Kidney (tissue), 13 donors: ENCODE measurements at regions not wholly inside any gene's neighbourhood (a gene's known extent, or its start where the extent isn't known, plus 50 kb on each side); places are given as distances from the start of the nearest gene placed in this dataset.

Experiments used
- DNase-seq, 5 donors: peaks; one replicate each; pipeline ENCODE4 v3.0.0-alpha.2; 2013 to 2020
- FAIRE-seq: peaks from 2 replicates; lab custom pipeline; 2012; peaks lifted over from hg19 to GRCh38; lab: Jason Lieb, UNC
- H3K27ac ChIP-seq, 2 donors: one replicate each; pipeline ENCODE4 v1.7.0; 2013; ENCODE audit warnings: low read depth in 2 of 2, low read length in 2 of 2, inconsistent platforms in 1 of 2
- H3K27me3 ChIP-seq: one replicate; pipeline ENCODE4 v1.7.1; 2013; ENCODE audit warnings: low read length, inconsistent platforms; ENCODE audit not compliant: control insufficient read depth, insufficient read depth
- H3K36me3 ChIP-seq, 3 donors: one replicate each; pipeline versions ENCODE4 v1.7.0 to v1.7.1; 2013; ENCODE audit warnings: low read length in 3 of 3, control low read depth in 1 of 3, inconsistent platforms in 1 of 3; ENCODE audit not compliant: insufficient read depth in 3 of 3, control insufficient read depth in 2 of 3
- H3K4me1 ChIP-seq, 3 donors: one replicate each; pipeline versions ENCODE4 v1.7.0 to v1.7.1; 2013; ENCODE audit warnings: low read length in 3 of 3, inconsistent platforms in 1 of 3, low read depth in 1 of 3; ENCODE audit not compliant: control insufficient read depth in 2 of 3, insufficient read depth in 2 of 3
- H3K4me3 ChIP-seq, 3 donors: one replicate each; pipeline versions ENCODE4 v1.7.0 to v1.8.1; 2013; ENCODE audit warnings: low read length in 3 of 3, control low read depth in 1 of 3, inconsistent platforms in 1 of 3
- H3K9ac ChIP-seq, 3 donors: one replicate each; pipeline versions ENCODE4 v1.7.0 to v1.7.1; 2013; ENCODE audit warnings: low read length in 3 of 3, control low read depth in 1 of 3, inconsistent platforms in 1 of 3
- H3K9me3 ChIP-seq, 3 donors: one replicate each; pipeline versions ENCODE4 v1.7.0 to v1.7.1; 2013; ENCODE audit warnings: low read length in 3 of 3, control low read depth in 1 of 3, inconsistent platforms in 1 of 3; ENCODE audit not compliant: control insufficient read depth in 2 of 3, insufficient read depth in 1 of 3
- CTCF ChIP-seq: IDR thresholded peaks from 3 replicates; pipeline ENCODE4 v1.5.1; 2012; ENCODE audit warnings: mild to moderate bottlenecking, moderate library complexity, borderline replicate concordance; ENCODE audit not compliant: insufficient read depth; ENCODE audit errors: extremely low read depth
- intact Hi-C: fragments of 100-400 bp; cut with DNase I; formaldehyde crosslinking; loops from one replicate; pipeline ENCODE4 v1.11.1; 2022
- donor health status: control.
- donor health status: control.
- donor health status: control.
- donor health status: control.
- donor health status: control.
- donor health status: DM: yes; HTN: yes; CAD: no.
- donor health status: Normal renal cell carcinoma (clear cell type).

- H3K9me3 ChIP-seq, result no peaks in the 10 kb centered on the region
- FAIRE-seq (no peak), DNase-seq (no peak)
These were observed 88.5 kb upstream of the NEK7 start for GRCh38 chr1:198068285-198068684.

GRCh38 chr1:198072177-198072576 is 84.6 kb upstream of the NEK7 start:
- no peaks in the 10 kb centered on the region for H3K9me3 ChIP-seq
- H3K4me3 ChIP-seq, result no peak overlapping the region
- no peaks in the 10 kb centered on the region for H3K36me3 ChIP-seq
- DNase-seq (no peak), FAIRE-seq (no peak)
- H3K4me1 ChIP-seq, result no peaks in the 10 kb centered on the region
- H3K9ac ChIP-seq, result no peak overlapping the region
- intact Hi-C loops, result no loop called here
- peak; percentile 9 for TF ChIP-seq CTCF
- H3K27ac ChIP-seq, result no peak overlapping the region
- no peaks in the 10 kb centered on the region for H3K27me3 ChIP-seq

More at GRCh38 chr1:198068285-198068684, 88.5 kb upstream of the NEK7 start:
- no peaks in the 10 kb centered on the region for H3K4me1 ChIP-seq
- no peak for TF ChIP-seq CTCF
- no peaks in the 10 kb centered on the region for H3K36me3 ChIP-seq
- no peak overlapping the region for H3K27ac ChIP-seq
- no peak overlapping the region for H3K4me3 ChIP-seq
- no peaks in the 10 kb centered on the region for H3K27me3 ChIP-seq
- H3K9ac ChIP-seq, result no peak overlapping the region
- intact Hi-C loops, result no loop called here

- FAIRE-seq, result no peak
- intact Hi-C loops, result no loop called here
These were observed 81.5 kb upstream of the NEK7 start for GRCh38 chr1:198075296-198075695.

More at GRCh38 chr1:198075296-198075695, 81.5 kb upstream of the NEK7 start:
- H3K27ac ChIP-seq, result no peak overlapping the region
- H3K4me1 ChIP-seq, result no peaks in the 10 kb centered on the region
- H3K4me3 ChIP-seq, result no peak overlapping the region
- no peak overlapping the region for H3K9ac ChIP-seq
- no peaks in the 10 kb centered on the region for H3K27me3 ChIP-seq
- no peak for TF ChIP-seq CTCF
- H3K9me3 ChIP-seq, result no peaks in the 10 kb centered on the region
- DNase-seq, result no peak
- H3K36me3 ChIP-seq, result no peaks in the 10 kb centered on the region
